Stimulated activated memory B cell treated with anti-CD40 and anti-IgM and Interleukin-4, amounts not matched to agents 10 μg/mL and 1 μg/mL and 100 μg/mL, for 72 hours (primary cell): ENCODE measurements at regions not wholly inside any gene's neighbourhood (a gene's known extent, or its start where the extent isn't known, plus 50 kb on each side); places are given as distances from the start of the nearest gene placed in this dataset.

Experiments
- ATAC-seq: fragments of 150-1000 bp; cut with Tn5 transposase; 2 replicates; pipeline ENCODE4 v1.10.0; 2021
- H3K27ac Mint-ChIP-seq: one replicate; pipeline ENCODE4 v1.8.0; 2022; ENCODE audit warnings: mild to moderate bottlenecking, mixed read lengths
- H3K27me3 Mint-ChIP-seq: one replicate; pipeline ENCODE4 v1.8.0; 2022; ENCODE audit warnings: mixed read lengths
- H3K36me3 Mint-ChIP-seq: one replicate; pipeline ENCODE4 v1.8.0; 2022; ENCODE audit warnings: mixed read lengths
- H3K4me1 Mint-ChIP-seq: one replicate; pipeline ENCODE4 v1.8.0; 2022; ENCODE audit warnings: mixed read lengths
- H3K4me3 Mint-ChIP-seq: one replicate; pipeline ENCODE4 v1.8.0; 2022; ENCODE audit warnings: mild to moderate bottlenecking, moderate library complexity, mixed read lengths
- H3K9me3 Mint-ChIP-seq: one replicate; pipeline ENCODE4 v1.8.0; 2022; ENCODE audit warnings: mixed read lengths

- H3K4me3 Mint-ChIP-seq: no peak overlapping the region
- peaks cover 63% of the 10 kb centered on the region for H3K27me3 Mint-ChIP-seq
- no peaks in the 10 kb centered on the region for H3K36me3 Mint-ChIP-seq
- H3K9me3 Mint-ChIP-seq: peaks cover 3% of the 10 kb centered on the region
- no peak overlapping the region for H3K27ac Mint-ChIP-seq
- no peaks in the 10 kb centered on the region for H3K4me1 Mint-ChIP-seq
- no peak for ATAC-seq
Observed at GRCh38 chr9:134516464-134516863, 125.1 kb upstream of the COL5A1 start.

DNA sequence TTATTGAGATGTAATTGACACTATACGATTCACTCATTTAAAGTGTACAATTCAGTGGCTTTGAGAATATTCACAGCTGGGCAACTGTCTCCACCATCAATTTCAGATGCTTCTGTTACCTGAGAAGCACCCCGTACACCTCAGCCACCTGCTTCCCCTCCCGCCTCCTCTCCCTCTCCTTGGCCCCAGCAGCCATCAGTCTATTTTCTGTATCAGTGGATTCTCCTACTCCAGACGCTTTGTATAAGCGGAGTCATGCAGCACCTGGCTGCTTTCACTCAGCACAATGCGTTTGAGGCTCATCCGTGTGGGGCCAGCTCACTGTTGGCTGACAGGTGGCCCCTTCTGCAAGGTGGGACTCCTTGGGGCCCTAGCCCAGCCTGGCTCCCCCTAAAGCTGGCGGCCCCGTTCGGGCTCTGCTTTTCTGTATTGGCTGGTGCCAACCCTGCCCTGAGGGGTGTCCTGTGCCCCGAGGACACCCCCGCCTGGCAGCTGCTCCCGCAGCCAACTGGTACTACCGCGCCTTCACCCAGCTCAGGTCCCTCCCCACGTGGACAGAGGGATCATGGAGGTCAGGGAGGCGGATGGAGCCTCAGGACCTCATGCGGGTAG lies 124.4 kb upstream of the COL5A1 start:
- Mint-ChIP-seq H3K4me3 (no peak overlapping the region), H3K9me3 (peaks cover 3% of the 10 kb centered on the region)

DNA sequence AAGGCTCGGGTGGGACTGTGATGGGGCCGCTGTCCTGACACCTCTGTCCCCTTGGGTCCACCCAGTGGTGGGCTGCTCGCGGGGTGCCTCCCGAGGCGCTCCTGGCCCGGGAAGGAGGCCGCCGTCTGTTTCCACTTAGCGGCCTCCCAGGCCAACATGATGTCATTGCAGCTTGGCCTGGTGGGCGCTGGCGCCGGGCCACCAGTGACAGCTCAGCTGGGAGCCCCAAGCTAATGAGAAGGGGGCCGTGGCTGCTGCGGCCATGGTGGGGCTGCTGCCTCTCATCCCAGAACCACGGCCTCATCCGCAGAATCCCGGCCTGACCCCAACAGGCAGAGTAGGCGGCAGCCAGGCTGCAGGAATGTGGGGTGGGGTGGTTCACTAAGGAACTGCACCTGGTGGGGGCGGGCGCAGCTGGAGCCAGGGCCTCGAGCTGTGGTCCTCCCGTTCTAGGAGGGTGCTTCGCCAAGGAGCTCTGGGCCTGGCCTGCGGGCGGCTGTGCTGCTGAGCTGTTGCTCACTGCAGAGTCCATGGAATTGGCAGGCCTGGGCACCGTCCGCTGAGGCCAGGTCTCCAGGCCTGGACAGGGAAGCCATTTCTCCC lies 123.5 kb upstream of the COL5A1 start:
- H3K27ac Mint-ChIP-seq: no peak overlapping the region
- peaks cover 63% of the 10 kb centered on the region for H3K27me3 Mint-ChIP-seq
- H3K4me3 Mint-ChIP-seq: no peak overlapping the region
- ATAC-seq: peak; percentile 37
- no peaks in the 10 kb centered on the region for H3K36me3 Mint-ChIP-seq
- H3K4me1 Mint-ChIP-seq: no peaks in the 10 kb centered on the region
- peaks cover 3% of the 10 kb centered on the region for H3K9me3 Mint-ChIP-seq

More for the DNA sequence above, 124.4 kb upstream of the COL5A1 start:
- ATAC-seq: no peak
- Mint-ChIP-seq H3K27ac (no peak overlapping the region), H3K36me3 (no peaks in the 10 kb centered on the region), H3K27me3 (peaks cover 63% of the 10 kb centered on the region), H3K4me1 (no peaks in the 10 kb centered on the region)

DNA sequence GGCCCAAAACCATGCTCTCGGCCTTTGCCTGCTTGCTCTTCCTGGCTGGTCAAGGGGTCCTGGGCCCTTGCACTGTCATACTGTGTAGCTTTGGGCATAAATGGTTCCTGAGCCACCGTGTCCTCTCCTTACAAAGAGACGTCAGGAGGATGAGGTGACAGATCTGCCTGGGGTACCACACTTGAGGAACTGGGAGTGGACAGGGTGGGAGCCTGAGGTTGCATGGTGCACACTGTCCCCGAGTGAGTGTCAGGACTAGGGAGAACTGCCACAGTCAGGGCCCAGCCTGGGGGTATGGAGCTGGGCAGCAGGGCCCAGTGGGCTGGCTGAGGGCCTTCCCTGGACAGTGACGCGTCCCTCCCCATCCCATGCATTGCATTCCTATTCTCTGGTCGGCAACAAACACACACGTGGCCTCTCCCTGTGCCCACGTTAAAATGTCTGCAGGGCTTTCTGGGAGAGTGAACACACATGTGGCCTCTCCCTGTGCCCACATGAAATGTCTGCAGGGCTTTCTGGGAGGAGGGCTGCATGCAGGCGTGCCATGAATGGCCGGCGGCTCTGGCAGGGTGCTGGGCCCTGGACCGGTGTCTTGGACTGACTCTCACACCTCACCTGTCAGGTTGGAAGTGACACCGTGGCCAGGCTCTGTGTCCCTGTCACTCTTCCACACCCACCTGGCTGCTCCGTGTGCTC lies 122.1 kb upstream of the COL5A1 start:
- Mint-ChIP-seq H3K4me3 (no peak overlapping the region), H3K36me3 (no peaks in the 10 kb centered on the region), H3K27me3 (peaks cover 55% of the 10 kb centered on the region), H3K4me1 (no peaks in the 10 kb centered on the region), H3K27ac (no peak overlapping the region), H3K9me3 (no peaks in the 10 kb centered on the region)
- ATAC-seq: no peak

DNA sequence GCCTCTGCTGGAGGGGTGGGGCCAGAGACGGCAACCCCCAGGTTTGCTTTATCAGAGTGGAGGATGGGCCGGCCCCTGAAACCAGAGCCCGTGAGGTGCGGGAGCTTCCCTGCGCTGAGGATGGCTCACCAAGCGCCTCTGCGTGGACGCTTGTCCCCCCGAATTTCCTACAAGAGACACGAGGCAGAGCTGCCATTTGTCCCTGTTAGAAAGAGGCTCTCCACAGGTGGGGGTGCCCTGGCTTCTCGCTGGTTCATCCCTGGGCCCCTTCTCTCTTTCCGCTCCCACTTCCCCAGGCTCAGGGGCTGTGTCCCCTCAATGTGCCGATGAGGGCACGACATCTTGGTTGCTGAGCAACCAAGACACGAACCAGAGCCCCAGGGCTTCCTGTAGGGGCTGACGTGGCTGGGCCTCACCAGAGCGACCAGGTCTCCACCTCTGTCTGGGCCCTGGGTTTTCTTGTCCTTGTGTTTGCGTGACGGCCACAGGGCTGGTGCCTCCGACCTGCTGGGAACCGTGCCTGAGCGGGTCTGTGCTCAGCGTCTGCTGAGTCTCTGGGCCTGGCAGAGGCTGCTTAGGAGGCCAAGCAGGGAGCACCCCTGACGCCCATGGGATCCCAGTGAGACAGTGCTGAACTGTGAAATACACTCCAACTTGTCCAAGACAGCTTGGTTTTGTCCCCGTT lies 119.6 kb upstream of the COL5A1 start:
- ATAC-seq: no peak
- Mint-ChIP-seq H3K27me3 (peaks cover 64% of the 10 kb centered on the region), H3K9me3 (no peaks in the 10 kb centered on the region)

GRCh38 chr9:134522502-134522848 lies 119.1 kb upstream of the COL5A1 start:
- no peak overlapping the region for H3K4me3 Mint-ChIP-seq
- H3K27me3 Mint-ChIP-seq: peaks cover 63% of the 10 kb centered on the region
- ATAC-seq: no peak
- no peaks in the 10 kb centered on the region for H3K36me3 Mint-ChIP-seq
- no peaks in the 10 kb centered on the region for H3K9me3 Mint-ChIP-seq
- H3K27ac Mint-ChIP-seq: no peak overlapping the region
- H3K4me1 Mint-ChIP-seq: no peaks in the 10 kb centered on the region

More for the DNA sequence above, 119.6 kb upstream of the COL5A1 start:
- H3K36me3 Mint-ChIP-seq: no peaks in the 10 kb centered on the region
- no peak overlapping the region for H3K4me3 Mint-ChIP-seq
- H3K27ac Mint-ChIP-seq: no peak overlapping the region
- H3K4me1 Mint-ChIP-seq: no peaks in the 10 kb centered on the region

DNA sequence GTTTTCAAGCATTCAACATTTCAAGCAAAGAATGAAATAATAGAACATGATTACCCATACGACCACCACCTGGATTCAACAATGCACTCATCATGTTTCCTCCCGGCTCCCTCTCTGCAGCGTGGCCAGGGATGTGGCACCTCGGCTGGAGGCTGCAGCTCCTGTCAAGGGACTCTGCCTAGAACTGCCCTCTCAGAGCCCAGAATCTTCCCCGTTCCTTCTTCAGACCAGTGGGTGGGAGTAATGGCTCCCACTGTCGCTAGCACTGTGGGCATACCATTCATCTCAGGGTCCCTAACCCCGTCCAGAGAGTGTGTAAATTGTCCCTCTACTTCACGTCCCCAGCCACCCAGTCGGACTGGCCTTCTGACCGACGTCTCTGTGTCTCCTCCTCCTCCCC lies 118.6 kb upstream of the COL5A1 start:
- Mint-ChIP-seq H3K27me3 (peaks cover 62% of the 10 kb centered on the region), H3K4me3 (no peak overlapping the region), H3K36me3 (no peaks in the 10 kb centered on the region), H3K9me3 (no peaks in the 10 kb centered on the region), H3K4me1 (no peaks in the 10 kb centered on the region), H3K27ac (no peak overlapping the region)
- no peak for ATAC-seq

DNA sequence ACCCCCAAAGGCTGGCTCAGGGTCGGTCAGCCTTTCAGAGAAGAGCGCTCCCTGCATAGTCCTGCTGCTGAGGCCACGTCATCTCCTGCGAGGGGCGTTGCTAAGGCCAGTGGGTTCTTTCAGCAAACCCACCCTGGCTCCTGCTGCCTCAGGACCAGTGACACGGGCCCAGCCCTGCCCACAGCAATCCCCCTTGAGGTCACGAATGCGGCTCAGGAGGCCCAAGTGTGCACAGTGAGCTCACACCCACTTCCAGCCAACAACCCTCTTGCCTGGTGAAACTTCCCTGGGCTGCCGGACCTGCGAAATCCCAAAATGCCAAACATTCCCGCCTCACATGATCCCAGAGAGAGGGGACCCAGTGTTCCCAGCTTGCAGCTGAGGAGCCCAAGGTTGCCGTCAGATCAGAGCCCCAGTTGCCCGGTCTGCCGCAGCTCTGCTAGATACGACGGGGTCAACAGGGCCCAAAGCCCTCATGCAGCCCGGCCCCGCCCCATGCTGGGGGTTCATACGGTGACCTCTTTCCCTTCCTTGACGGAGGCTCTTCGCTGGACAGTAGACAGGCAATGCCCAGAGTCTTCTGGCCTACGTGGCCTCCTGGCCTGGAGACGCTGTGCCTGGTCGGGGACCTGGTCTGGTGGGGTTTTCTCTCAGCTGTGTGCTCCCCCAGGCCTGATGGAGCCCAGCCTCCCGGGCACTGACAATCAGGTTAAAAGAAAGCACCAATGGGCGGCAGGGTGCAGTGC lies 116.4 kb upstream of the COL5A1 start:
- Mint-ChIP-seq H3K9me3 (peaks cover 3% of the 10 kb centered on the region), H3K36me3 (no peaks in the 10 kb centered on the region), H3K27ac (no peak overlapping the region), H3K4me1 (no peaks in the 10 kb centered on the region), H3K27me3 (peaks cover 62% of the 10 kb centered on the region), H3K4me3 (no peak overlapping the region)
- no peak for ATAC-seq

- Mint-ChIP-seq H3K4me1 (no peaks in the 10 kb centered on the region), H3K36me3 (no peaks in the 10 kb centered on the region), H3K27ac (no peak overlapping the region), H3K9me3 (peaks cover 10% of the 10 kb centered on the region), H3K4me3 (no peak overlapping the region), H3K27me3 (peaks cover 70% of the 10 kb centered on the region)
- no peak for ATAC-seq
Observed at GRCh38 chr9:134525841-134526583, 115.6 kb upstream of the COL5A1 start.

DNA sequence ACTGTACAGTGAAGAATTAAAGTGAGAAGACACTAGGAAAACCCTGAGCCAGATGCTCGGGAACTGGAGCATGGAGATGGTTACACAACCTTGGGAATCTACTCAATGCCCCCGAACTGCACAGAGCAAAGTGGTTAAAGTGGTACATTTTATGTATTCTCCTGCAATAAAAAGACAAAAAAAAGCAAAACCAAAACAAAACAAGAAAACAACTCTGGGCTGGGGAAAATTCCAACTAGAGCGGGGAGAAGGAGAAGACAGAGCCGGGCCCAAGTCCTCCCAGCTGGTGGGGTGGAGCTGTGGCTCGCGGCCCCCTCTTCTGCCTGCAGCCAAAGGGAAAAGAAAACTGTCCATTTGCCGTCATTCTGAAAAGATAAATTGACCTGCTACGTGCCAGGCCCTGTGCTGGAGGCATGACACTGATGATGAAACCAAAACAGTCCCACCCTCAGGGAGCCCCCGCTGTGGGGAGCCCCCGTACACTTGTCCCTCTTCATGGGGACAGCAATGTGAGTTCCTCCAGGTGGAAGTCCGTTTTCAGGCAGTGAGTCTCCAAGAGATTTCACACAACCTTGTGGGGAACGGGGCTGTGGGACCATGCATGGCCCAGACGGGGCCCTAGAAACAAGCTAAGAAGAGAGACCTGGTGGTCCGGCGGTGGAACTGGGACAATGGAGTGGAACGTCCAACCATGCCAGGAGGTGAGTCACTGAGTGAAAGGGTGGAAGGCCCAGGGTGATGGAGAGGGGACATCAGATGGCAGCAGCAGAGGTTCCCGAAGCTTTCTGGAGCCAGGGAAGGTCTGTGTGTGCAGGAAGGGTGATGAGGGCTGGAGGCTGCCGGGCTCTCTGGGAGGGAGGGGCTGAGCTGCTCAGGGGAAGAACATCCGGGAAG lies 114.8 kb upstream of the COL5A1 start:
- H3K27ac Mint-ChIP-seq: no peak overlapping the region
- peaks cover 71% of the 10 kb centered on the region for H3K27me3 Mint-ChIP-seq
- no peaks in the 10 kb centered on the region for H3K36me3 Mint-ChIP-seq
- no peaks in the 10 kb centered on the region for H3K4me1 Mint-ChIP-seq
- H3K9me3 Mint-ChIP-seq: peaks cover 10% of the 10 kb centered on the region
- no peak for ATAC-seq
- no peak overlapping the region for H3K4me3 Mint-ChIP-seq

GRCh38 chr9:134530724-134531123 lies 110.9 kb upstream of the COL5A1 start:
- H3K27ac Mint-ChIP-seq: no peak overlapping the region
- H3K4me3 Mint-ChIP-seq: no peak overlapping the region
- no peaks in the 10 kb centered on the region for H3K36me3 Mint-ChIP-seq
- peaks cover 40% of the 10 kb centered on the region for H3K27me3 Mint-ChIP-seq
- no peak for ATAC-seq
- peaks cover 10% of the 10 kb centered on the region for H3K9me3 Mint-ChIP-seq
- H3K4me1 Mint-ChIP-seq: no peaks in the 10 kb centered on the region

DNA sequence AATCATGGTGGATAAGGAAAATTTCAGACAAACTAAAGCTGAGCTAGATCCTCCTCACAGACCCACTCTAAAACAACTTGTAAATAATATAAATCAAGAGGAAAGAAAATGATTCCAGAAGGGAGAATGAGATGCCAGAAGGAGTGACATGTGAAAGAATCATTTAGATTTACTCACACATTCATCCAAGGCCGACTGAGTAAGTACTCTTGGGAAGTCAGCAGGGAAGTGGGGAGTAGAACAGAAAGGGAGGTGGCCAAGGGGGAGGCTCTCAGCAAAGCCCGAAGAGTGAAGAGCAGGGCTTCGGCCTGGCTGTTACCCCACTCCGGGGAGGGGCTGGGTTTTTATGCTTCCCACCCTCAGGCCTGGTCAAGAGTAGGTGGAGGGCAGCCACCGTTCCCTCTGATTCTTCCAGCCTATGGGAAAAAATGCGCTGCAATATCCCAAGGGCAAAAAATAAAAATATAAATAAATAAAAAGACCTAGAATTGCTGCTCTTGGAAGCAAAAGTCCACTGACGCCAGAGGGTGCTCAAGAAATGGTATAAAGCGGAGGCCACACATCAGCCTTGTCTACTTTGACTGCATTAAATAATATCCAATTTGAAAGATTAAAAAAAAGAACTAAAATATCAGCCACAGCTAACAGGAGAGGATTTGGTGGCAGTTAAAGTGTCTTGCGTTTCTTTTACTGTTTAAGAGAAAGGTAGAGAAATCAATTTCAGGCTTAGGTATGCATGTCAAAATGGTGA lies 110.2 kb upstream of the COL5A1 start:
- no peaks in the 10 kb centered on the region for H3K4me1 Mint-ChIP-seq
- peaks cover 36% of the 10 kb centered on the region for H3K27me3 Mint-ChIP-seq
- no peak overlapping the region for H3K4me3 Mint-ChIP-seq
- no peaks in the 10 kb centered on the region for H3K36me3 Mint-ChIP-seq
- H3K27ac Mint-ChIP-seq: no peak overlapping the region
- peaks cover 10% of the 10 kb centered on the region for H3K9me3 Mint-ChIP-seq
- ATAC-seq: no peak

DNA sequence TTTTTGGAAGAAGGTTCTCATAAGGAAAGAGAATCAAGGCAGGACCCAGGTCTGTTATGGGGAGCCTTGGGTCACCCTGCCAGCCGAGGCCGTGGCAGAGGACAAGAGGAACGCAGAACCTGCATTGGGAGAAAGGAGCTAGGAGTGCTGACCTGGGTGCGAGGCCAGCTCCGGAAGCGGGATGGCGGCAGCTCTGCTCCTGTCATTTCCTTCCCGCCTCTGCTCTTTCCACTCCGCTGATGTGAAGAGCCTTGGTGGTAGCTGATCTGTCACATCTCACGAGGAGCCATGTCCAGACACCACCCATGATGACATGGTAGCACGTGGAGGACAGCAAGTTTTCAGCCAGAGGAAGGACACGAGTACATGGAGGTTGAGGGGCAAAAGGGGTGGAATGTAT lies 109.5 kb upstream of the COL5A1 start:
- ATAC-seq: no peak
- peaks cover 10% of the 10 kb centered on the region for H3K9me3 Mint-ChIP-seq
- H3K27ac Mint-ChIP-seq: no peak overlapping the region
- H3K4me3 Mint-ChIP-seq: no peak overlapping the region
- H3K27me3 Mint-ChIP-seq: peaks cover 36% of the 10 kb centered on the region
- H3K4me1 Mint-ChIP-seq: no peaks in the 10 kb centered on the region
- H3K36me3 Mint-ChIP-seq: no peaks in the 10 kb centered on the region
